ENCODE measurements at regions not wholly inside any gene's neighbourhood (a gene's known extent, or its start where the extent isn't known, plus 50 kb on each side); places are given as distances from the start of the nearest gene placed in this dataset.
A peak's percentile ranks its signal among the peaks of the same experiment; 100 is the strongest.

- Histone ChIP-seq H3F3A (ENCODE audit: insufficient read depth, low read length) (no peaks in the 10 kb centered on the region; the same call in 1 of the 2 replicates), H3K4me1 (ENCODE audit: insufficient read depth, low read length, severe bottlenecking) (no peaks in the 10 kb centered on the region), H3K9me3 (ENCODE audit: low read length) (no peaks in the 10 kb centered on the region), H4K20me1 (ENCODE audit: insufficient read depth, low read length) (no peaks in the 10 kb centered on the region), H3K79me2 (ENCODE audit: insufficient read depth, low read length) (no peaks in the 10 kb centered on the region), H3K9ac (ENCODE audit: low read length) (no peak overlapping the region), H3K27me3 (ENCODE audit: insufficient read depth, low read length) (no peaks in the 10 kb centered on the region), H3K36me3 (ENCODE audit: insufficient read depth, low read length) (no peaks in the 10 kb centered on the region), H3K4me3 (ENCODE audit: low read depth, low read length, poor library complexity, severe bottlenecking) (no peak overlapping the region), H2AFZ (ENCODE audit: low read length) (no peak overlapping the region), H3K9me2 (ENCODE audit: low read depth, low read length) (no peaks in the 10 kb centered on the region; the same call in 1 of the 2 replicates), H3K27ac (ENCODE audit: low read depth, low read length, poor library complexity, severe bottlenecking) (no peak overlapping the region), H3K4me2 (ENCODE audit: low read length) (no peak overlapping the region)
- TF ChIP-seq EZH2 (IDR thresholded peaks at IDR 0.05; ENCODE audit: borderline replicate concordance, low read length) (no peak), CTCF (IDR thresholded peaks at IDR 0.05; ENCODE audit: low read length) (no peak)
Observed at GRCh38 chr3:163481738-163482137, 1596.6 kb downstream of the SI start.

GRCh38 chr3:163476179-163476578 lies 1602.1 kb downstream of the SI start:
- Histone ChIP-seq H3F3A (ENCODE audit: insufficient read depth, low read length) (no peaks in the 10 kb centered on the region; the same call in 1 of the 2 replicates), H3K4me2 (ENCODE audit: low read length) (no peak overlapping the region), H3K9me2 (ENCODE audit: low read depth, low read length) (no peaks in the 10 kb centered on the region; the same call in 1 of the 2 replicates), H4K20me1 (ENCODE audit: insufficient read depth, low read length) (no peaks in the 10 kb centered on the region), H3K79me2 (ENCODE audit: insufficient read depth, low read length) (no peaks in the 10 kb centered on the region), H3K27me3 (ENCODE audit: insufficient read depth, low read length) (no peaks in the 10 kb centered on the region), H3K27ac (ENCODE audit: low read depth, low read length, poor library complexity, severe bottlenecking) (no peak overlapping the region), H3K9me3 (ENCODE audit: low read length) (no peaks in the 10 kb centered on the region), H2AFZ (ENCODE audit: low read length) (no peak overlapping the region), H3K4me1 (ENCODE audit: insufficient read depth, low read length, severe bottlenecking) (no peaks in the 10 kb centered on the region), H3K9ac (ENCODE audit: low read length) (no peak overlapping the region), H3K36me3 (ENCODE audit: insufficient read depth, low read length) (no peaks in the 10 kb centered on the region), H3K4me3 (ENCODE audit: low read depth, low read length, poor library complexity, severe bottlenecking) (no peak overlapping the region)
- TF ChIP-seq EZH2 (IDR thresholded peaks at IDR 0.05; ENCODE audit: borderline replicate concordance, low read length) (no peak), CTCF (IDR thresholded peaks at IDR 0.05; ENCODE audit: low read length) (peak; percentile 28; the same call in 1 of the 2 replicates)

GRCh38 chr3:163474766-163475165 lies 1603.5 kb downstream of the SI start:
- no peak overlapping the region for H3K9ac ChIP-seq (ENCODE audit: low read length)
- H3K4me1 ChIP-seq (ENCODE audit: insufficient read depth, low read length, severe bottlenecking), result no peaks in the 10 kb centered on the region
- H4K20me1 ChIP-seq (ENCODE audit: insufficient read depth, low read length), result no peaks in the 10 kb centered on the region
- no peaks in the 10 kb centered on the region for H3K27me3 ChIP-seq (ENCODE audit: insufficient read depth, low read length)
- H3K27ac ChIP-seq (ENCODE audit: low read depth, low read length, poor library complexity, severe bottlenecking), result no peak overlapping the region
- no peaks in the 10 kb centered on the region; the same call in 1 of the 2 replicates for H3F3A ChIP-seq (ENCODE audit: insufficient read depth, low read length)
- H3K4me2 ChIP-seq (ENCODE audit: low read length), result no peak overlapping the region
- no peak overlapping the region for H2AFZ ChIP-seq (ENCODE audit: low read length)
- H3K4me3 ChIP-seq (ENCODE audit: low read depth, low read length, poor library complexity, severe bottlenecking), result no peak overlapping the region
- no peaks in the 10 kb centered on the region; the same call in 1 of the 2 replicates for H3K9me2 ChIP-seq (ENCODE audit: low read depth, low read length)
- H3K36me3 ChIP-seq (ENCODE audit: insufficient read depth, low read length), result no peaks in the 10 kb centered on the region
- no peaks in the 10 kb centered on the region for H3K79me2 ChIP-seq (ENCODE audit: insufficient read depth, low read length)
- H3K9me3 ChIP-seq (ENCODE audit: low read length), result no peaks in the 10 kb centered on the region
- no peak for TF ChIP-seq EZH2 (IDR thresholded peaks at IDR 0.05; ENCODE audit: borderline replicate concordance, low read length)
- no peak for TF ChIP-seq CTCF (IDR thresholded peaks at IDR 0.05; ENCODE audit: low read length)
